ENCODE measurements at regions not wholly inside any gene's neighbourhood (a gene's known extent, or its start where the extent isn't known, plus 50 kb on each side); places are given as distances from the start of the nearest gene placed in this dataset.

GRCh38 chr18:37716106-37716735, 150.6 kb upstream of the CELF4 start:
- no peak for DNase-seq (ENCODE audit: low read depth in 4 of 4, low spot score in 3 of 4)

DNA sequence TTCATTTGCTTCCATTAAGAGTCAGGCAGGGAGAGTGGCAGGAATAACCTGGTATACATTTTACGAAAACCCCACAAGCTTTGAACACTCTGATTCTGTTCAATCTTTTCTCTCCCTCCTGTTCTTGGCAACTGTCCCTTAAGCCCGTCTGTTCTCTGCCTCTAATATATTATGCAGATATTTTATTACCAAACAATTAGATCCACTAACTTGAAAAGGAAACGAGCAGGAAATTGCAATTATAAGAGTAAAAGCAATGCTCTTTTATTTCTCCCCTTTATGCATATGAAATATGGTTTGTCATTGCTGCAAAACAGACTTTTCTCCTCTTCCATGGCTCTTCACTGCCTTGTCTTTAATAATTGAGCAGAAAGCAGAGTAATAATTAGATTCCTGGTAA, 149.1 kb upstream of the CELF4 start:
- no peak for DNase-seq (ENCODE audit: low read depth in 4 of 4, low spot score in 3 of 4)

DNA sequence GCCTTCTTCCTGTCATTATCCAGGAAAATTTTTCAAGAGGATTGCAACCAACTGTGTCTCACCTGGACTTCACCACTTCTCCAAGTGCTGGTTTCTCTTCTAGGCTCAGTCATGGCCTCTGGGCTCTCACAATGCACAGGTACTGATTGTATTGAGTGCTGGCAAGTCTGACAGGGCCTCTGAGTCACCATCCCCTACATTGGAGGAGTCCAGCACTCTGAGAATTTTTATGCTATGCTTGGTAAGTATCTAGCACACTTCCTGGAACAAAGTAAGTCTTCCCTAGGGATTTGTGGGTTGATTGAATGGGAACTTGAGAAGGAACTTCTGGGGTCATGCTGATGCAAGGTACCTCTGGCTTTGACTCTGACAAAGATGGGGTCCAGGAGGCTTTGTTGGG, 147.2 kb upstream of the CELF4 start:
- no peak for DNase-seq (ENCODE audit: low read depth in 4 of 4, low spot score in 3 of 4)

DNA sequence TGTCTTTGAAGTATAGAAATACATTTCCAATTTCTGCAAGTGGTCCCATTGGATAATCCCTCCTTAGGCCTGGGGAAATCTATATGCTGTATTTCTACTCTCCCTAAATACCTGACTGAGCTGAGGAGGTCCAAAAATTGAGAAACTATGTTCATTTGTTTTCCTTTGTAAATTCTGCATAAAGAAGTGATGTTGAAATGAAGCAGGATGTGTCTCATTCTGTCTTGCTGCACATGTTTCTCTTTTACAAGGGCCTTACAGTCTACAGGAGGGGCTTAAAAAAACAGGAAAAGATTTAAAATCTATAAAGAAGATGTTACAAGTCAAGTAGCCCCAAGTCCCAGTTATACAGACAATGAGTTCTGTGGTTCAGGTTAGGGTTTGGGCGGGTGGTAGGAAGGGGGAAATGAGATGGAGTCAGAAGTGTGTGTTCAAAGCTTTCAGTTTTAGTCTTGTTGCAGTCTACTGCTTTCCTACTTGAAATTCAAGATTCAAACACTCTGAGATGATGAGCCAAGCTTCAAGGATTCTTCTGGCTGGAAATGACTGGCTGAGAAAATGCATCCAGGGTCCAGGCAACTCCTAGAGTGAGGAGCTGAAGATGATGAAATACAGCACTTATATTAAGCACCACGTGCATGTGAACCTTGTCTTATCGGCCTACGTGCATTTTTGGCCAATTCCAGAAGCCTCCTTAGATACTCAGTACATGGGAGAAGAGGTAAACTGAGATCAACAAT, 146.3 kb upstream of the CELF4 start:
- DNase-seq (ENCODE audit: low read depth in 4 of 4, low spot score in 3 of 4): no peak

DNA sequence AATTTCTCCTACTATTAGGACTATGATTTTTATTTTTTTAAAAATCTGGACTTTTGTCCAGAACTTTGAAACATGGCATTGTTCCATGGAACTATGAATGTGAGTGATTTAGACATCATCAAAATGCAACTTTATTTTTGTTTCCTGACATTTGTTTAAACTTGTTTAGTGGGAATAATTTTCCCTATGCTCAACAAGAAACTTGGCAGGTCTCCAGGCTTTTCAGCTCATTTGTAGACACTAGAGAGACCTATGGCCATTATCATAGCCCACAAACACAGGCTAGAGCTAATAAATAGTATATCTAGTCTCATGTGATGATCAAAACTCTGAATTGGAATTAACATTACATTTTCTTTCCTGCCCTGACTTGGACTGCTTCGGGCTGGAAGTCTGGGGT, 145.1 kb upstream of the CELF4 start:
- DNase-seq (ENCODE audit: low read depth in 4 of 4, low spot score in 3 of 4): no peak

DNA sequence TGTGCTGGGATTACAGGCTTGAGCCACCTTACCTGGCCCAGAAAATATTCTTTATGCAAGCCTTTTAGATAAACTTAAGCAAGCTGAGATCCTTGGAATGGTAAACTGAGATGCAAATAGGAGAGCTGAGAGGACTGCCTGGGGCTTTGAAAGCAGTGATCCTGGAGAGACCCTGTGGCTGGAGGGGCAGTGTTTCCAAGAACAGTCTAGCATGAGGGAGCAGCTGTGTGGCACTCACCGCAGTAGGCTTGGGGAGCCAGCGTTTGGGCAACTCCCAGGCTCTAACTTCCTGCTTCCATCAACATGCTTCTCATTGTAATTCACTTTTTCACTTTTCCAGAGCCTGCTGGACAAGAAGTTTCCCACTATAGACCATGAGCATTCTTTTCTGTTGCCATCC, 144.1 kb upstream of the CELF4 start:
- DNase-seq (ENCODE audit: low read depth in 4 of 4, low spot score in 3 of 4): no peak

DNA sequence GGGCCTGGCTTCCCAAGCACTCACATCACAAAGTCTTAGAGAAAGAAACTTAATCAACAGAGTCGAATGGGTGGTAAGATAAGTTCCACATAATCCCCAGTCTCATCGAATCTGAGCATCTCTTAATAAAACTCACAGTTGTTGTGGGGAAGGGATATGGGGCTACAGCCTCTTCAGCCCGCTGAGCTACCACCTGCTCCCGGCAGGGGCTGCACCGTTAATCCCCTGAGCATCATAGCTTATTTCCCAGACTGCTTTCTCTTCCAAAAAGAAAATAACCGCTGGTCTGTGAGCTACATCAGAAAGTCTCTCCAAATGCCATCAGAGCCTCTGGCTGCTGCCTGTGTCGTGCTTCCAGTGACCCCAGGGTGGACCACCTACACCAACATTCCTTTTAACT, 139.4 kb upstream of the CELF4 start:
- no peak for DNase-seq (ENCODE audit: low read depth in 4 of 4, low spot score in 3 of 4)

DNA sequence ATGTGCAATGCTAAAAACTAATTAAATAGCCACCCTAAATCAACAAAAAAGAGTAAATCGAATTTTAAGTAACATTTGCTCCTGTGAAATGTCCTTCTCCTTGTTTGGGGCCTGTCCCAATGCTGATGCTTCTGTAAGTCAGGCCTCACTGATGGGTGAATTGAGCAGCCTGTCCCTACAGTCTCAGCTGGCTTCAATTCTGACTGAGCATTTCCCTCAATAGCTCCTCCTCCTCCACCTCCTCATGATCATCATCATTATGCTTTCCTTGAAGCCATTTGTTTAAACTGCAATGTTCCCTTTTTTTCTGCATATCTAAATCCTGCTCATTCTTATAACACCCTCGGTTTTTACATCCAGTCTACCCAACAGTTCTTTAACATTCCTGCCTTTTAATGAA, 137.2 kb upstream of the CELF4 start:
- DNase-seq (ENCODE audit: low read depth in 4 of 4, low spot score in 3 of 4): no peak

GRCh38 chr18:37701967-37702366, 136.4 kb upstream of the CELF4 start:
- no peak for DNase-seq (ENCODE audit: low read depth in 4 of 4, low spot score in 3 of 4)

GRCh38 chr18:37698508-37699040, 133.0 kb upstream of the CELF4 start:
- no peak for DNase-seq (ENCODE audit: low read depth in 4 of 4, low spot score in 3 of 4)

DNA sequence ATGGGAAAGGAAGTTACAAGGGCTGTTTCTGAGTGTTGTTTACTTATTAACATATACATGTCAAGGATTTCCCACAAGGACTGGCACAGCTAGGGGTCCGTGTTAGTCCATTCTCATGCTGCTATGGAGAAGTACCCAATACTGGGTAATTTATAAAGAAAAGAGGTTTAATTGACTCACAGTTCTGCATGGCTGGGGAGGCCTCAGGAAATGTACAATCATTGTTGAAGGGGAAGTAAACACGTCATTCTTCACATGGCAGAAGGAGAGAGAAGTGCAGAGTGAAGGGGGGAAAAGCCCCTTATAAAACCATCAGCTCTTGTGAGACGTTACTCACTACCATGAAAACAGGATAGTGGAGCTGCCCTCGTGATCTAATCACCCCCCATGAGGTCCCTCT, 128.9 kb upstream of the CELF4 start:
- DNase-seq (ENCODE audit: low read depth in 4 of 4, low spot score in 3 of 4): no peak

DNA sequence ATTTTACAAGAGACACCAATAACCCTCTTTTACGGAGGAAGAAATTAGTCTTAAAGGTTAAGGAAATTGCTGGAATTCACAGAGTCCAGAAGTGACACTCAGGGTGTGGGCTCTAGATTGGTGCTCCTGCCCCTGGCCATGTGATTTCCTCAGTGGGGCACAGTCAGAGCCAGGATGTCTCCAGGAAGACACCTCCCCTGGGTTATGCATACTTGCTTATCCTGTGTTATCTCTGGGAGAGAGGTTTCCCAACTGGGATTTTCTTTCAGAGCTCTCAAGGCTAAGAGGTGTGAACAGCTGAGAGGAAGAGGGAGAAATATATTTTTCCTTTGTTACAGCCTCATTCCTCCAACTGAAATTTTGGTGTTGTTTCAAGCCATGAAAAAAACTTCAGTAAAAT, 125.6 kb upstream of the CELF4 start:
- DNase-seq (ENCODE audit: low read depth in 4 of 4, low spot score in 3 of 4): no peak

DNA sequence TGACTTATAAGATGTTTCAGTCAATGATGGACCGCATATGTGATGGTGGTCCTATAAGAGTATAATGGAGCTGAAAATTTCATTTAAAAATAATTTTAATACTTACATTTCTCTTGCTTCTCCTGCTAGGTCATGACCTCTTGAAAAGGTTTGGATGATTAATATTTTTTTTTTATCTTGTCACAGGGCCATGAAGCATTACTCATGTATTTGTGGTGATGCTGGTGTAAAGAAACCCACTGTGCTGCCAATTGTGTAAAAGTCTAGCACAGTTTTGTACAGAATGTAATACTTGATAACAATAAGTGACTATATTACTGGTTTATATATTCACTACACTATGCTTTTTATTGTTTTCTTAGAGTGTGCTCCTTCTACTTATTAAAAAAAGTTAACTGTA, 124.2 kb upstream of the CELF4 start:
- DNase-seq (ENCODE audit: low read depth in 4 of 4, low spot score in 3 of 4): no peak

- DNase-seq (ENCODE audit: low read depth in 4 of 4, low spot score in 3 of 4): no peak
Observed at GRCh38 chr18:37684590-37684989, 119.0 kb upstream of the CELF4 start.

GRCh38 chr18:37684183-37684582, 118.6 kb upstream of the CELF4 start:
- DNase-seq (ENCODE audit: low read depth in 4 of 4, low spot score in 3 of 4): no peak

DNA sequence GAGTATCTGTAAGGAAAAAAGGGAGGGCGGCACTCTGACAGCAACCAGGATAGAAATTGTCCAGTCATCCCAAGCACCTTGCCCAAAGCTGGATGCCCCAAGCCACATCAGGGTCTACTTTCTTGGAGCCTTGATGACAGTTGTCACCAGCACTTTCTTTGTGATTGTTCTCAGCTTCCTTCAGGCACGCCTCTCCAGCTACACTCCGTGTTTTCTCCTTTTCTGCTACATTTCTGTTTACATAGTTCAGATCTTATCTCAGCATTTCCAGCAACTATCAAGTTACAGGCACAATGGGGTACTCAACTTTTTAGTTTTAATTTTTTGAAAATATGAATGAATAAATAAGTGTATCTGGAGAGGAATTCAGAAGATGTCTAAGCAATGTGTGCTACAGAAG, 115.3 kb upstream of the CELF4 start:
- no peak for DNase-seq (ENCODE audit: low read depth in 4 of 4, low spot score in 3 of 4)

DNA sequence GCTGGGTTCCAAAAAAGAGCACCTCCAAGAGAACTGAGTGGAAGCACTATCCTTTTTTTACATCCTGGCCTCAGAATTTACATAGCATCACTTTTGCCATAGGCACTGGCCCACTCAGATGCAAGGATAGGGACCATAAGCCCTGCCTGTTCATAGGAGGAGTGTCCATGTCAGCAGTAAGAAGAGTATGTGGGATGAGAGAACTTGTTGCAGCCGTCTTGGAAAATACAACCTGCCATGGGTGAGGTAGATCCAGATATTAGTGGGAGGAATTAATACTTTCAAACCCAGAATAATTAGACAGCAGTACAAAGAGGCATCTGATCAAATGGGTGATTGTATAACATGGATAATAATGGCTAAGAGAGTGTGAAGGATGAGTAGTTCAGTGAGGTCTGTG, 110.7 kb upstream of the CELF4 start:
- DNase-seq (ENCODE audit: low read depth in 4 of 4, low spot score in 3 of 4): no peak

DNA sequence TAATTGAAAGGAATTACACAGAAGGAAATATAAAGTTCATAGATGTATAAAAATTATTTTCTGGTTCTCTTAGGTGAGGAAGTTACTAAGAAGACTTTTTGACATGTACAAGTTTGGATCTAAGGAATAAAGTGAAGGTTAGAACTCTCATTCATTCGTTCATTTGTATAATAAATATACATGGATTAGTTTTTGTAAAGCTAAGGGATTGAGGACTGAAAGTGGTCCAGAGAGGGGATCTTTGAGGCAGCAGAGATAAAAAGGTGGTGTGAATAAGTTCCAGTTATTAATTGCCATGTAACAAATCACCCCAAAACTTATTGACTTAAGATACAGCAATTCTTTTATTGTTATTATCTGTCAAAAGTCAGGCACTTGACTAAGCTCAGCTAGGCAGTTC, 110.1 kb upstream of the CELF4 start:
- no peak for DNase-seq (ENCODE audit: low read depth in 4 of 4, low spot score in 3 of 4)

DNA sequence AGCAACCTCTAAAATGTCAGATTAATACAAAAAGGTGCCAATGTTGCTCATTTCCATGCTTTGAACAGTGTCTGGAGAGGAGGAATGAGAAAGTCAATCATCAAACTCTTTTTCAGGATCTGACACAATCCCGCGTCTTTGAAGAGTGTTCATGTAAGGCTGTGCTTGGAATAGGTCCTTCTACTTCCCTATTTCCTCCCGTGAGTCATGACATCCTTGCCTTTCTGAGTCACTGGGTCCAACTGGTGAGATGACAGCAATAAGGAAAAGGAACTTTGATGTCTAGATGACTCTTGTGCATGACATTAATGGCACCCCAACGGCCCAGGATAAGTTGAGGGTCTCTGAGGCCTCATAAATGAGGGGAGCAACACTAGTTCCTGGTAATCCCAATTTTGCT, 109.0 kb upstream of the CELF4 start:
- DNase-seq (ENCODE audit: low read depth in 4 of 4, low spot score in 3 of 4): no peak

- no peak for DNase-seq (ENCODE audit: low read depth in 4 of 4, low spot score in 3 of 4)
Observed at GRCh38 chr18:37673671-37674070, 108.1 kb upstream of the CELF4 start.

- no peak for DNase-seq (ENCODE audit: low read depth in 4 of 4, low spot score in 3 of 4)
Observed at GRCh38 chr18:37672932-37673595, 107.5 kb upstream of the CELF4 start.

GRCh38 chr18:37672001-37672400, 106.4 kb upstream of the CELF4 start:
- DNase-seq (ENCODE audit: low read depth in 4 of 4, low spot score in 3 of 4): no peak

Data from right renal pelvis (tissue), 4 donors.